GM12891 (cell line): ENCODE measurements at regions not wholly inside any gene's neighbourhood (a gene's known extent, or its start where the extent isn't known, plus 50 kb on each side); places are given as distances from the start of the nearest gene placed in this dataset.

ENCODE experiments used
- POLR2A ChIP-seq: IDR thresholded peaks from 2 replicates; pipeline ENCODE4 v1.6.1; 2011; ENCODE audit warnings: low read depth, low read length, control low read depth
- POLR2AphosphoS5 ChIP-seq: IDR thresholded peaks from 2 replicates; pipeline ENCODE4 v1.6.1; 2011; ENCODE audit warnings: low read depth, low read length, control low read depth
- POU2F2 ChIP-seq: IDR thresholded peaks from 2 replicates; pipeline ENCODE4 v1.6.1; 2011; ENCODE audit warnings: low read depth, mild to moderate bottlenecking, control low read depth, low read length, moderate library complexity

GRCh38 chr14:100669011-100669412 is 57.7 kb upstream of the DLK1 start:
- TF ChIP-seq POLR2A (no peak), POU2F2 (no peak), POLR2AphosphoS5 (no peak)
